PC-3 (cell line): ENCODE measurements at regions not wholly inside any gene's neighbourhood (a gene's known extent, or its start where the extent isn't known, plus 50 kb on each side); places are given as distances from the start of the nearest gene placed in this dataset.

Experiments
- EZH2 ChIP-seq: fragments of 300-600 bp; sonication (generic); IDR thresholded peaks from one replicate; pipeline ENCODE4 v1.6.1; 2017; ENCODE audit warnings: antibody characterized with exemption, mild to moderate bottlenecking, low read length; ENCODE audit not compliant: unreplicated experiment
- TF ChIP-seq, protein P1 (sequence below): fragments of 300-600 bp; sonication (generic); conservative IDR thresholded peaks from 2 replicates; pipeline ENCODE4 v1.5.1; 2017; ENCODE audit warnings: antibody characterized with exemption, low read depth, mild to moderate bottlenecking, low read length

DNA sequence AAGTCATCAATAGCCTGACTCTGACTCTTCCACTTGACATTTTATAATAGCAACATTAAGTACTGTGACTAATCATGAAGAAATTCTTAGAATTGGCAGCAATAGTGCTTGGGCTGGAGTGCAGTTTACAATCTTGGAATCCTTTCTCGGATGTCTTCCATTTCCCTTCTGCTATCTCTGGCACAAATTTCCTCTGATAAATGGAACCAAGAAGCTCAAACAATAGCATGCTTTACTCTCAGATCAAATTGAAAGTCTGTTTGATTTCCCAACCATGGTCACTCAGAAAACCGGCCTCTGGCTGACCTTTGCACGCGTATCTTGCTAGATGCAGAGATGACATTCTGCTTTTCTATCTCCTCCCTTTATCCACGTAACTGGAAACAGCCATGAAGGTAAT, 99.0 kb upstream of the SPANXC start:
- TF ChIP-seq, protein P1, sequence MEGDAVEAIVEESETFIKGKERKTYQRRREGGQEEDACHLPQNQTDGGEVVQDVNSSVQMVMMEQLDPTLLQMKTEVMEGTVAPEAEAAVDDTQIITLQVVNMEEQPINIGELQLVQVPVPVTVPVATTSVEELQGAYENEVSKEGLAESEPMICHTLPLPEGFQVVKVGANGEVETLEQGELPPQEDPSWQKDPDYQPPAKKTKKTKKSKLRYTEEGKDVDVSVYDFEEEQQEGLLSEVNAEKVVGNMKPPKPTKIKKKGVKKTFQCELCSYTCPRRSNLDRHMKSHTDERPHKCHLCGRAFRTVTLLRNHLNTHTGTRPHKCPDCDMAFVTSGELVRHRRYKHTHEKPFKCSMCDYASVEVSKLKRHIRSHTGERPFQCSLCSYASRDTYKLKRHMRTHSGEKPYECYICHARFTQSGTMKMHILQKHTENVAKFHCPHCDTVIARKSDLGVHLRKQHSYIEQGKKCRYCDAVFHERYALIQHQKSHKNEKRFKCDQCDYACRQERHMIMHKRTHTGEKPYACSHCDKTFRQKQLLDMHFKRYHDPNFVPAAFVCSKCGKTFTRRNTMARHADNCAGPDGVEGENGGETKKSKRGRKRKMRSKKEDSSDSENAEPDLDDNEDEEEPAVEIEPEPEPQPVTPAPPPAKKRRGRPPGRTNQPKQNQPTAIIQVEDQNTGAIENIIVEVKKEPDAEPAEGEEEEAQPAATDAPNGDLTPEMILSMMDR = no peak
- no peak for TF ChIP-seq EZH2
